Fibroblast of lung (primary cell): ENCODE measurements at regions not wholly inside any gene's neighbourhood (a gene's known extent, or its start where the extent isn't known, plus 50 kb on each side); places are given as distances from the start of the nearest gene placed in this dataset.
"Not testable (repeated sequence)": the region's sequence is repeated elsewhere in the genome, so short reads cannot be mapped to it uniquely, and the experiment has no call there.

ENCODE experiments used
- EZH2 ChIP-seq: IDR thresholded peaks from 2 replicates; pipeline ENCODE4 v1.5.1; 2012; ENCODE audit warnings: low read length, control low read depth, mild to moderate bottlenecking; ENCODE audit errors: missing control alignments
- TF ChIP-seq, protein P1 (sequence below), 2 donors: IDR thresholded peaks in 1 of 2; conservative IDR thresholded peaks in 1 of 2; 1 replicate in 1 of 2; 2 replicates in 1 of 2; pipeline ENCODE4 v1.5.1; 2011 to 2012; ENCODE audit warnings: low read length in 2 of 2, control low read depth in 1 of 2, inconsistent platforms in 1 of 2, low read depth in 1 of 2, mild to moderate bottlenecking in 1 of 2

- not testable (repeated sequence) for TF ChIP-seq EZH2
- TF ChIP-seq, protein P1, sequence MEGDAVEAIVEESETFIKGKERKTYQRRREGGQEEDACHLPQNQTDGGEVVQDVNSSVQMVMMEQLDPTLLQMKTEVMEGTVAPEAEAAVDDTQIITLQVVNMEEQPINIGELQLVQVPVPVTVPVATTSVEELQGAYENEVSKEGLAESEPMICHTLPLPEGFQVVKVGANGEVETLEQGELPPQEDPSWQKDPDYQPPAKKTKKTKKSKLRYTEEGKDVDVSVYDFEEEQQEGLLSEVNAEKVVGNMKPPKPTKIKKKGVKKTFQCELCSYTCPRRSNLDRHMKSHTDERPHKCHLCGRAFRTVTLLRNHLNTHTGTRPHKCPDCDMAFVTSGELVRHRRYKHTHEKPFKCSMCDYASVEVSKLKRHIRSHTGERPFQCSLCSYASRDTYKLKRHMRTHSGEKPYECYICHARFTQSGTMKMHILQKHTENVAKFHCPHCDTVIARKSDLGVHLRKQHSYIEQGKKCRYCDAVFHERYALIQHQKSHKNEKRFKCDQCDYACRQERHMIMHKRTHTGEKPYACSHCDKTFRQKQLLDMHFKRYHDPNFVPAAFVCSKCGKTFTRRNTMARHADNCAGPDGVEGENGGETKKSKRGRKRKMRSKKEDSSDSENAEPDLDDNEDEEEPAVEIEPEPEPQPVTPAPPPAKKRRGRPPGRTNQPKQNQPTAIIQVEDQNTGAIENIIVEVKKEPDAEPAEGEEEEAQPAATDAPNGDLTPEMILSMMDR (conservative IDR thresholded peaks at IDR 0.05 in 1 of 2, IDR thresholded peaks at IDR 0.05 in 1 of 2; ENCODE audit: low read depth in 1 of 2, low read length in 2 of 2): not testable (repeated sequence)
Observed at GRCh38 chr1:83158924-83159323, 840.0 kb downstream of the TTLL7 start.
